Caki2 (cell line): ENCODE measurements at regions not wholly inside any gene's neighbourhood (a gene's known extent, or its start where the extent isn't known, plus 50 kb on each side); places are given as distances from the start of the nearest gene placed in this dataset.
"Not testable (repeated sequence)": the region's sequence is repeated elsewhere in the genome, so short reads cannot be mapped to it uniquely, and the experiment has no call there.

Experiments used
- DNase-seq: peaks from one replicate; pipeline ENCODE4 v3.0.0-alpha.2; 2015; ENCODE audit warnings: low read depth
- in situ Hi-C: cut with HindIII; loops from 2 replicates; pipeline ENCODE4 v1.10.0; 2016; ENCODE audit warnings: low sequenced_read_pairs, low pct_unique_long_range_greater_than_20kb, mixed read lengths

DNA sequence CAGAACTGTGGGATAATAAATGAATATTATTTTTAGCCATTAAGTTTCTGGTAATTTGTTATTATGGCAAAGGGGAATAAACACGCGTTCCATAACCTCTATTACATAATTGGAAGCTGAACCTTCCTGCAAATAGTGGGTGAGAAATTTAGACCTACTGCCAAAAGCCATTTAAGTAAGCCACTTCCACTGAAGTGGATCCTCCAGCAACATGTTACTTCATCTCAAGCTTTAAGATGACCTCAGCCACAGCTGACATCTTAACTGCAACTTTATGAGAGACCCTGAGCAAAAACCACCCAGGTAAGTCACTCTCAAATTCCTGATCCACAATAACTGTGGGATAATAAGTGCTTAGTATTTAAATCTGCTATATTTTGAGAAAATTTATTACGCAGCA is 1048.6 kb downstream of the FAM133A start:
- in situ Hi-C loops: no loop called here
- DNase-seq: no peak

DNA sequence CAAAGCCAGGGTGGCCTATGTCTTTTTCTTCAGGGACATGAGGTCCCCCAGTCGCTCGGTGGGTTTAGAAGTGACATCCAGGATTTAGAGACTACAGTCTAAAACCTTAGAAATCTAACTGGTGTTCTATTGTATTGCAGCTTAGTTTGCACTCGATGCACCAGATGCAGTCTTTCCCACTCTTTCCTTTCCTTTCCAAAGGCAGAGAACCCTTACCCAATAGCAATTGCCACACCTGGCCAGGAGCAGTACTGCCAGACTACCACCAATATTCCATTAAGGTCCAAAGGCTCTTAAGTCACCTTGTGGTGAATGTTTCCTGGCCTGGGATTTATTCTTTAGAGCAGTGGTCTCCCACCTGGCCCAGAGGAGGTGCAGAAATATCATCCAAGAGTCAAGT is 1068.8 kb downstream of the FAM133A start:
- in situ Hi-C loops: no loop called here
- no peak for DNase-seq

DNA sequence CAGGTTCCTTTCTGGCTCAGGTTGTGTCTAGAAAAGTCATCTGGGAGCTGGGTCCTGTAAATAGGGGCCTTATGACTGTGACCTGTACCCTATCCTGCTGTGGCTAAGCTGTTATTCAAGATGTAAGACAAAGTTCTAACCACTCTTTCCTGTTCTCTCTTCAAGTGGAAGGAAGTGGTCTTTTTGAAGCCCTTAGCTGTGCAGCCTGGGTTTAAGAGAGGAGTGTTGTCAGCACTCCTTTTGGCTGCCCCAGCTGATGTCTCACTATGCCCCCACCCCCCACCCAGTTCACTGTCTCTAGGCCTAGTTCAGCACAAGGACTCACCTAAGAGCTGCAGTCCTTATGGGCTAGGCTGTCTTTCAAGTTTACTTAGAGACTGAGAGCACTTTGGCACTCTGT is 1069.5 kb downstream of the FAM133A start:
- in situ Hi-C loops: no loop called here
- DNase-seq: no peak

DNA sequence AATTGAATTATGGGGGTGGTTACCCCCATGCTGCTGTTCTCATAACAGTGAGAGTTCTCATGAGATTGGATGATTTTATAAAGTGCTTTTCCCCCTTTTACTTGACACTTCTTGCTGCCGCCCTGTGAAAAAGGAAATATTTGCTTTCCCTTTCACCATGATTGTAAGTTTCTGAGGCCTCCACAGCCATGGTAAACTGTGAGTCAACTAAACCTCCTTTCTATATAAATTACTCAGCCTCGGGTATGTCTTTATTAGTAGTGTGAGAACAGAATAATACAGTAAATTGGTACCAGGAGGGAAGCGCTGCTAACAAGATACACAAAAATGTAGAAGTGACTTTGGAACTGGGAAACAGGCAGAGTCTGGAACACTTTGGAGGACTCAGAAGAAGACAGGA is 1070.8 kb downstream of the FAM133A start:
- in situ Hi-C loops: no loop called here
- DNase-seq: no peak

DNA sequence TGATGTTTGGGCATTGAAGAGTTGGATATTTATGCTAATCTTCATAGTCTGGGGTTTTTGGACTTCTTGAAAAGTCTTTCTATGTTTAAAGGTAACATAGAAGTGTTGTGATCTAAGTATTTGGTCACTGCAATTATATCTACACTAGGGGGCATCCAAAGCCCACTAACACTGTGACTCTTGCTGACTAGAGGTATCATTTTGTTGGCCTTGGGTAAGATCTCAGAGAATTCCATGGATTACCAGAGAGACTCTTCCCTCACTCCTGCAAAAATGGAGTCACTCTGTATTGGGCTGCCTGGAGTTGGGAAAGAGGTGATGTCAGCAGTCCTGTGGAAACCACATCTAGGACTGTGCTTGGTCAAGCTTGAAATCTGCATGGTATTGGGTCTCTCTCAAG is 1077.6 kb downstream of the FAM133A start:
- in situ Hi-C loops: no loop called here
- DNase-seq: no peak

DNA sequence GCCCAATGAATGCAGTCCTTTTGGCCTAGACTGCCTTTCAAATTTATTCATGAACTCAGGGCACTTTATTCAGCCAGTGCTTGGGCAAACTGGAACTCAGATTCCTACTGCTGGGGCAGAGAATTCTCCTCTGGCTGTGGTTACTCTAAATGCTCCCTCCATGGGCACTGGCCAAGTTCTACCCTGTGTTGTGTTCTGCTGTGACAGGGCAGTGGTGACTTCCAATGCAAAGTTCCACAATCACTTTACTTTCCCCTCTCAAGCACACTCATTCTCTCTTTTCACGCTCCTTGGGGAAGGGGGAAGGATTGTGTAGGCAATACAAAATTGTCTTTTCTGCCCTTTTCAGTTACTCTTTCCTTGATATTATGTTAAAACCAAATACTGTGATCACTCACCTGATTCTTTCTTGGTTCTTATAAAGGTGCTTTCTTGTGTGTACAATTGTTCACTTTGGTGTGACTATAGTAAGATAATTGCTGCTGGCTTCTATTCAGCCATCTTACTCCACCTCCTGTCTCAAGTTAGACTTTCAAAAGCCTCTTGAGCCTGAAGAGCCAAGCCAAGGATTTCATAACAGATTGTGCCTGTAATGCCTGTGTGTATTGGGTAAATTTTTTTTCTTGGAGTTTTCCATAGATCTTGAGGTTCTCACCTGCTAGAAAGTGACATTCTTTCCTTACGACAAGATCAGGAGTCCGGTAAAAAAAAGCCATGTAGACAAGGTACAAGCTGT is 1078.6 kb downstream of the FAM133A start:
- no peak for DNase-seq
- in situ Hi-C loops: no loop called here

DNA sequence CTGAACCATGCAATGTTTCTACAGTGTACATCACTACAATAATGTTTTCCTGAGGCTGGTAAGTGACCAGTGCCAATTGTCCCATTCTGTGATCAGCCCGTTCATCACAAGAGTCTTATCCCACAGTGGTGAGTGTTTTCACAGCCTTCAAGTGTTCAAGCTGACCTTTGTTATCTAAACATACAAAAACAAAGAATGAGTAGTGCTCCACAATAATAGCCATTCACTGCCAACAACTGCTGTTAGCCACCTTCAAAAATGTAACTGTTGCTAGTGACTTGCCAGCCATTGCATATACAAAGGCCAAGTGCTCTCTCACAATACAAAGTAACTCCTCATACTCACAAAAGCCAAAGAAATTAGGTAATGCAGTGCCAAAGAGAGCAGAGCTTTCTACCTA is 1084.1 kb downstream of the FAM133A start:
- in situ Hi-C loops: no loop called here

DNA sequence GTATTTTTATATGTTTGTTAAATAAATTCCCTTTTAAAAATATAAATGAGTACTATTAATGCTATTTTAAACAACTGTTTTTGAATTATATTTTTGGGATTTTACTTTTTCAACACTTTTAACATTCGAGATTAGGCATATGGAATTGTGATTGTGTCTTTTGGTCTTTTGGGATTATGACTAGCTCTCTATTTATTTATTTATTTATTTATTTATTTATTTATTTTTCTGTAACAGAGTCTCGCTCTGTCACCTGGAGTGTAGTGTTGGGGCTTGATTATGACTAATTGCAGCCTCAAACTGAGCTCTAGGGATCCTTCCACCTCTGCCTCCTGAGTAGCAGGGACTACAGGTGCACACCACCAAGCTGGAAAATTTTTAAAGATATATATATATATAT is 1101.6 kb downstream of the FAM133A start:
- no peak for DNase-seq
- in situ Hi-C loops: no loop called here

More for the DNA sequence above, 1084.1 kb downstream of the FAM133A start:
- DNase-seq: no peak

DNA sequence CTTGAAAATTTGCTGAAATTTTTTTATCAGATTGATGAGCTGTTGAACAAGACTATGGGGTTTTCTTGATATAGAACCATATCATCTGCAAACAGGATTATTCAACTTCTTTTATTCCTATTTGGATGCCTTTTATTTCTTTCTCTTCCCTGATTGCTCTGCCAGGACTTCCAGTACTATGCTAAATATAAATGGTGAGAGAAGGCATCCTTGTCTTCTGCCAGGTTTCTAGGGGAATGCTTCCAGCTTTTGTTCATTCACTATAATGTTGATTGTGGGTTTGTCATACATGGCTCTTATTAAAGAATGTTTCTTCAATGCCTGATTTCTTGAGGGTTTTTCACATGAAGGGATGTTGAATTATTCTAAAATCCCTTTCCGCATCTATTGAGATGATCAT is 1139.5 kb downstream of the FAM133A start:
- in situ Hi-C loops: no loop called here

DNA sequence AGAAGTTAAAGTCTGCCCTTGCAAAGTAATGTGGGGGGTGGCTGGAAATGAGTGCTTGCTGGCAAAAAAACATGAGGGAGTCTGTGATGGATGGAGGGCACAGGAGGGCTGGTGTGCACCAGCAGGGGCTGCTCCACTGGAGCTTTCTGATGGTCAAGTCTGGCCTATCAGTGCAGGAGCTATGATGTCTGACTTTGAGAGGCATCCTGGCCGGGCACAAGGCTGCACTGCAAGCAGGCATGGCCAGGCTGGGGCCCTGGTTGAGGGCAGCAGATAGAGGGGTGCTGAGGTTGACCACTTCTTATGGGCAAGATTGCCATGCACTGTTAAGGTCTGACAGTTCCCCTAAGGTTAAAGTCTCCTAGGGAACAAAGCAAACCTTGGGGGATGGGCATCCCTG is 1140.2 kb downstream of the FAM133A start:
- DNase-seq: no peak
- in situ Hi-C loops: no loop called here

More for the DNA sequence above, 1139.5 kb downstream of the FAM133A start:
- DNase-seq: no peak

DNA sequence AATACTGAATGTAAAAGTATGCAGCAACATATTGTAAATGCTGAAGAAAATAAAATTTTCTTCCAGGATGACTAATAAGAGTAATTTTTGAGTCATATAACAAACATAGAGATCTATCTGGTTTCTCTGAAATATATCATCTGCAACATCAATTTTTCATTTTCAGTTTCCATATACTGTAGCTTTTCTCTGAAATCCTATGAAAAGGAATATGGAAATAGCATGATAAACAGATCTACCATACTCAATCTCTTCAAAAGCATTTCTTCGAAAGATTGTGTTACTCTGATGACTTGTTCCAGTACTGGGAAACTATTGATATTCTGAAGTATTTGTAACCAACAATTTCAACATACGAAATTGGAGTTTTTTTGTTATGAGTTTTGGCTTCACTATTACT is 1156.7 kb downstream of the FAM133A start:
- in situ Hi-C loops: no loop called here
- DNase-seq: no peak

DNA sequence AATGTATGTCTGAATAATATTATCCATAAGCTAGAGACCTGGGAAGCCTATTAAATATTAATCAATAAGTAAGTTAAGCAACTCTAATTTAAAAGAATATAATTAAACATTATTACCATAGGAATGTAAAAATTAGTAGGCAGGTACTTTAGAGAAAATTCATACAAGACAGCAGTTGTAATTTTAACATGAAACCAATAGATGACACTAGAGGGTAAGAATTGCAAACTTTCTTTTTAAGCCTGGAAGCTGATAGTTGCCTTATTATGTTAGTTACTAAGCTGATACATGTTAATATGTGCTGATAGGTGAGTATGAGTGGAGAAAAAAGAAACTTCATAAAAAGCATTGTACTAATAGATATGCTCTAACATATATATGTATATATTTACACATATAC is 1157.4 kb downstream of the FAM133A start:
- no peak for DNase-seq
- in situ Hi-C loops: no loop called here

DNA sequence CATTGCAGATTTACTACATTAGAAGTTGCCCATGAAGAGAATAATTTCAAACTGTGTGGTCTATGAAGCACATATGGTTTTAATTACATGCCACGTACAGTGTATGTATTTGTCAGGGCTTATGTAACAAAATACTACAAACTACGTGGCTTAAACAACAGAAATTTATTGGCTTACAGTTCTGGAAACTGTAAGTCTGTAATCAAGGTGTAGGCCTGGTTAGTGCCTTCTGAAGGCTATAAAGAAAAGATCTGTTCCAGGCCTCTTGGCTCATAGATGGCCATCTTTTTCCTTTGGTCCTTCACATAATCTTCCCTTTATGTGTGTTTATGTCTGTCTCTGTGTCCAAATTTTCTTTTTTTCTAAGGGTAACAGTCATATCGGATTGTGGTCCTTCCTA is 1160.2 kb downstream of the FAM133A start:
- no peak for DNase-seq
- in situ Hi-C loops: no loop called here

DNA sequence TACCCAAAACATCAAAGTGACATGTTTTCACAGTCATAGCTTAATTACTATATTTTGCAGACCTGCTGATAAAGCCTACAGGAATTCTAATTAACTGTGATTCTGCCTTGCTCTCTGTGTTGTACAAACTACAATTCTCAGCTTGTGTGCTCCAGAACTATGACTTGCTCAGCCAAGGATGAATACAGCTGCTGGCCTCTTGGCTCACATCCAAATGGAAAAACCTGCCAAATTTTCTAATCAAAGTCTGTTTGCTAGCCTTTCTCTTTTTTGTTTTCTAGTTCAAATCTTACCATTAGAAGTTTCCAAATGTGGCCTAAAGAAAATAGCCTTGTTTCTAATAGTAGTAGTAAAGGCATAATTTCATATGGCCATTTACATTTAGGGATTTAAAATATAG is 1176.8 kb downstream of the FAM133A start:
- DNase-seq: no peak
- in situ Hi-C loops: no loop called here

DNA sequence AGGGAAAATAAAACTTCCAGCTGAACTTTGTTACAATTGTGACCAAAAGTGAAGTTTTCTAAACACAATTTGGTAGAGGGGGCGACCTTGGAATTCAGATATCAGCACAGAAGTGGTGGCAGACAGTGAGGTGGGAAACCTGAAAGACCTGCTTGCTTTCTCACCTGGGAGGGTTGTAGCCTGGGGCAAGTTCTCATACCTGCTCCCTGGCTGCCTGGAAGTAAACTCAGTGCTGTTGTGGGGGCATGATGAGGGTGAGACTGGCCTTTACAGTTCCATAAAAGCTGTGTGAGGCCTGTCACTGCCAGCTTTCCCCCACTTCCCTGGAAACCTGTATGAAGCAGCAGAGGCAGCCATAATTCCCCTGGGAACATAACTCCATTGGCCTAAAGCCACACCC is 1180.2 kb downstream of the FAM133A start:
- in situ Hi-C loops: no loop called here
- no peak for DNase-seq

DNA sequence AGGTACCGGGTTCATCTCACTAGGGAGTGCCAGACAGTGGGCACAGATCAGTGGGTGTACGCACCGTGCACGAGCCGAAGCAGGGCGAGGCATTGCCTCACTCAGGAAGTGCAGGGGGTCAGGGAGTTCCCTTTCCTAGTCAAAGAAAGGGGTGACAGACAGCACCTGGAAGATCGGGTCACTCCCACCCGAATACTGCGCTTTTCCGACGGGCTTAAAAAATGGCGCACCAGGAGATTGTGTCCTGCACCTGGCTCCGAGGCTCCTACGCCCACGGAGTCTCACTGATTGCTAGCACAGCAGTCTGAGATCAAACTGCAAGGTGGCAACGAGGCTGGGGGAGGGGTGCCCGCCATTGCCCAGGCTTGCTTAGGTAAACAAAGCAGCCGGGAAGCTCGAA is 1188.5 kb downstream of the FAM133A start:
- DNase-seq, in situ Hi-C loops: not testable (repeated sequence)

DNA sequence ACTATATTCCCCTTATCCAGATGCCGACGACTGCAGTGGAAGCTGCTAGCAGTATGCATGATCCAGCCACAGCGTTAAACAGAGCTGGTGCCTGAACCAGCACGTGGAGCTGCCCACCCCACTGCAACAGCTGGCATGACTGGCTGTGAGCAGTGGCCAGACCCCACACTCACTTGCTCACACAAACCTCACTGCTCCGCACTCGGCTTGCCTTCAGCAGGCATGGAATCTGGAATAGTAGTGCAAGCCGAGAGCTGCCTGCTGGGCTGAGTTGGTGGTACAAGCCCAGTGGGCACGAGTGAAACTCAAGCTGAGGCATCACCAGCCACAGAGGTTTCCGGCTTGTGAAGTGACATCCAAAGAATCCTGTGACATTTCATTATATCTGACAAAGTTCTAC is 1197.6 kb downstream of the FAM133A start:
- in situ Hi-C loops: no loop called here
- DNase-seq: no peak

DNA sequence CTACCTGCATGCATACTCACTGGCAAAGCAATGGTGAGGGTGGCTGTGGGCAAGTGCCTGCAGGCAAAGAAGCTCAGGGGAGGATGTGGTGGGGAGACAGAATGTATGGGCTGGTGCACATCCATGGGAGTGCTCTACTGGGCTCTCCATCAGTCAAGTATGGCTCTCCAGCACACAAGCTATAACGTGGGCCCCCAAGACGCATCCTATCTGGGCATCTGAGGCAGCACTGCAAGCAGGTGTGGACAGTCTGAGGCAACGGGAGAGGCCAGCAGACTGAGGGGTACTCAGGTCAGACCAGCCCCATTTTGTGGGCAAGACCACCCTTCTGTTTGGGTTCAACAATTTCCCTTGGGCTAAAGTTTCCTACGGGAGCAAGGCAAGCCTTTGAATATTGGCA is 1227.8 kb downstream of the FAM133A start:
- no peak for DNase-seq
- in situ Hi-C loops: no loop called here

DNA sequence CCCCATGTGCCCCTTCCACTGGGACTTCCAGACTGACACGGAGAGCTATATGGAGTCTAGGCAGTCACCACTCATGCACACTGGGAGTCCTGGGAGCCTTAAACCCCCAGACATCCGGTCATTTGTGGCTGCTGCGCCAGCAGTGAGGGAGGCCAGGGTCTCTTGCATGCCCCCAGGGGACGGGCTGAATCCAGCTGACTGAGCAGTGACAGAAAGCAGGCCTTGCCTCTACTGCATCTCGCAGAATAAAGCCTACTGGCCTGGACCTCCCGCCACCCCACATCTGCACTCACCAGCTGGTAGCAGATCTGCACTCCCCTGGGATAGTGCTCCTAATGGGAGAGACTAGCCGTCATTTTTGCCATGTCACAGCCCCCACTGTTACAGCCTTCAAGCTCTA is 1234.2 kb downstream of the FAM133A start:
- in situ Hi-C loops: no loop called here
- DNase-seq: no peak

DNA sequence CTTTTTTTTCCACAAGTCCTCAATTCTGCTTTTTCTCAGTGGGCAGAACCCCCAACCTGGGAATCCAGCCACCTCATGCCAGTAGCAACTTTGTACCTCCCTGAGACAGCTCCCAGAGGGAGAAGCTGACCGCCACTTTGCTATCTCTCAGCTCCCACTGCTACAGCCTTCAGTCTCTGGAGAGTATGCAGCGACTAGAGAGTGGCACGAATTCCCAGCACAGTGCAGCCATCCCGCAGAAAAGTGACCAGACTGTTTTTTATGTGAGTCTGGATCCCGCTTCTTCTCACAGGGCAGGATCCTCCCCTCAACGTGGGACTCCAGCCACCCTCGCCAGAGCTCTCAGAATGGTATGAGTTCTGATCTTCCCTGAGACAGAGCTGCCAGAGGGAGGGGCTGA is 1234.6 kb downstream of the FAM133A start:
- DNase-seq: no peak
- in situ Hi-C loops: no loop called here

DNA sequence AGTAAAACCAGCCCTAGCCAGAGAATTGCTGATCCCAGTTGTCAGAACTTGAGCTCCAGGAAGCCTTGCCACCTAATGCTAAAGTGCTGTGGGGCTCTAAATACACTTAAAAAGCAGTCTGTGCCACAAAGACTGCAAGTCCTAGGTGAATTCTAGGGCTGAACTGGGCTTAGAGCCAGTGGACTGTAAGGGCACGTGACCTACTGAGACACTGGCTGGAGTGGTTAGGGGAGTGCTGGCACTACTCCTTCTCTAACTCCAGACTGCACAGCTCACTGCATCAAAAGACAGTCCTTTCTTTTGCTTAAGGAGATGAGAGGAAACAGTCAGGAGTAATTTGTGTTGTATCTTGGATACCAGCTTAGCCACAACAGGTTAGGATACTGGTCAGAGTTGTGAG is 1240.2 kb downstream of the FAM133A start:
- in situ Hi-C loops: no loop called here
- DNase-seq: no peak
